ENCODE measurements at regions not wholly inside any gene's neighbourhood (a gene's known extent, or its start where the extent isn't known, plus 50 kb on each side); places are given as distances from the start of the nearest gene placed in this dataset.

GRCh38 chr7:153627323-153627722, 424.9 kb upstream of the DPP6 start (continued):
- no peak for TF ChIP-seq ZNF426 (tag by site-specific recombination; IDR thresholded peaks at IDR 0.05)
- no peak for TF ChIP-seq ZNF184 (tag by site-specific recombination; IDR thresholded peaks at IDR 0.05)
- TF ChIP-seq ZNF239 (tag by site-specific recombination; IDR thresholded peaks at IDR 0.05): no peak
- TF ChIP-seq ZNF677 (tag by site-specific recombination; IDR thresholded peaks at IDR 0.05): no peak
- no peak for TF ChIP-seq ZNF529 (tag by site-specific recombination; IDR thresholded peaks at IDR 0.05; ENCODE audit: insufficient replicate concordance)
- TF ChIP-seq, protein P1, sequence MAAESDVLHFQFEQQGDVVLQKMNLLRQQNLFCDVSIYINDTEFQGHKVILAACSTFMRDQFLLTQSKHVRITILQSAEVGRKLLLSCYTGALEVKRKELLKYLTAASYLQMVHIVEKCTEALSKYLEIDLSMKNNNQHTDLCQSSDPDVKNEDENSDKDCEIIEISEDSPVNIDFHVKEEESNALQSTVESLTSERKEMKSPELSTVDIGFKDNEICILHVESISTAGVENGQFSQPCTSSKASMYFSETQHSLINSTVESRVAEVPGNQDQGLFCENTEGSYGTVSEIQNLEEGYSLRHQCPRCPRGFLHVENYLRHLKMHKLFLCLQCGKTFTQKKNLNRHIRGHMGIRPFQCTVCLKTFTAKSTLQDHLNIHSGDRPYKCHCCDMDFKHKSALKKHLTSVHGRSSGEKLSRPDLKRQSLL (tag by site-specific recombination; IDR thresholded peaks at IDR 0.05): no peak
- TF ChIP-seq ZNF16 (tag by site-specific recombination; IDR thresholded peaks at IDR 0.05; ENCODE audit: low read depth): no peak
- TF ChIP-seq ZNF366 (tag by site-specific recombination; conservative IDR thresholded peaks at IDR 0.05): no peak
- no peak for TF ChIP-seq ZNF138 (tag by site-specific recombination; IDR thresholded peaks at IDR 0.05; ENCODE audit: borderline replicate concordance)
- no peak for TF ChIP-seq ZNF776 (tag by site-specific recombination; IDR thresholded peaks at IDR 0.05; ENCODE audit: borderline replicate concordance)
- no peak for TF ChIP-seq GLIS1 (tag by site-specific recombination; IDR thresholded peaks at IDR 0.05)
- TF ChIP-seq ZNF585B (tag by site-specific recombination; IDR thresholded peaks at IDR 0.05): no peak

GRCh38 chr7:153628406-153628805, 423.8 kb upstream of the DPP6 start:
- Histone ChIP-seq H3K27ac (ENCODE audit: extremely low read depth, low read depth, low read length) (no peak overlapping the region), H3K36me3 (ENCODE audit: control insufficient read depth in 2 of 2, insufficient read depth in 1 of 2, low read length in 2 of 2) (no peaks in the 10 kb centered on the region), H3K4me1 (ENCODE audit: control insufficient read depth, insufficient read depth, low read length) (no peaks in the 10 kb centered on the region), H3K9me3 (ENCODE audit: control insufficient read depth, insufficient read depth, low read depth, low read length) (no peaks in the 10 kb centered on the region), H3K4me3 (ENCODE audit: low read depth, low read length) (no peak overlapping the region)
- POLR2A ChIA-PET: no interaction called here
- CTCF ChIA-PET: no interaction called here
- no peak for TF ChIP-seq MEIS1 (CRISPR knock-in tag; IDR thresholded peaks at IDR 0.05; ENCODE audit: borderline replicate concordance)
- no peak for TF ChIP-seq ZNF76 (tag by site-specific recombination; IDR thresholded peaks at IDR 0.05; ENCODE audit: borderline replicate concordance, low read depth)
- TF ChIP-seq, protein P2, sequence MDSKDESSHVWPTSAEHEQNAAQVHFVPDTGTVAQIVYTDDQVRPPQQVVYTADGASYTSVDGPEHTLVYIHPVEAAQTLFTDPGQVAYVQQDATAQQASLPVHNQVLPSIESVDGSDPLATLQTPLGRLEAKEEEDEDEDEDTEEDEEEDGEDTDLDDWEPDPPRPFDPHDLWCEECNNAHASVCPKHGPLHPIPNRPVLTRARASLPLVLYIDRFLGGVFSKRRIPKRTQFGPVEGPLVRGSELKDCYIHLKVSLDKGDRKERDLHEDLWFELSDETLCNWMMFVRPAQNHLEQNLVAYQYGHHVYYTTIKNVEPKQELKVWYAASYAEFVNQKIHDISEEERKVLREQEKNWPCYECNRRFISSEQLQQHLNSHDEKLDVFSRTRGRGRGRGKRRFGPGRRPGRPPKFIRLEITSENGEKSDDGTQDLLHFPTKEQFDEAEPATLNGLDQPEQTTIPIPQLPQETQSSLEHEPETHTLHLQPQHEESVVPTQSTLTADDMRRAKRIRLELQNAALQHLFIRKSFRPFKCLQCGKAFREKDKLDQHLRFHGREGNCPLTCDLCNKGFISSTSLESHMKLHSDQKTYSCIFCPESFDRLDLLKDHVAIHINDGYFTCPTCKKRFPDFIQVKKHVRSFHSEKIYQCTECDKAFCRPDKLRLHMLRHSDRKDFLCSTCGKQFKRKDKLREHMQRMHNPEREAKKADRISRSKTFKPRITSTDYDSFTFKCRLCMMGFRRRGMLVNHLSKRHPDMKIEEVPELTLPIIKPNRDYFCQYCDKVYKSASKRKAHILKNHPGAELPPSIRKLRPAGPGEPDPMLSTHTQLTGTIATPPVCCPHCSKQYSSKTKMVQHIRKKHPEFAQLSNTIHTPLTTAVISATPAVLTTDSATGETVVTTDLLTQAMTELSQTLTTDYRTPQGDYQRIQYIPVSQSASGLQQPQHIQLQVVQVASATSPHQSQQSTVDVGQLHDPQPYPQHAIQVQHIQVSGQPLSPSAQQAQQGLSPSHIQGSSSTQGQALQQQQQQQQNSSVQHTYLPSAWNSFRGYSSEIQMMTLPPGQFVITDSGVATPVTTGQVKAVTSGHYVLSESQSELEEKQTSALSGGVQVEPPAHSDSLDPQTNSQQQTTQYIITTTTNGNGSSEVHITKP (tag by site-specific recombination; IDR thresholded peaks at IDR 0.05): no peak
- no peak for TF ChIP-seq ZNF785 (tag by site-specific recombination; IDR thresholded peaks at IDR 0.05)
- TF ChIP-seq ZNF791 (tag by site-specific recombination; IDR thresholded peaks at IDR 0.05): no peak
- TF ChIP-seq ZNF626 (tag by site-specific recombination; IDR thresholded peaks at IDR 0.05): no peak
- no peak for TF ChIP-seq ZNF362 (tag by site-specific recombination; IDR thresholded peaks at IDR 0.05)
- TF ChIP-seq ZNF521 (tag by site-specific recombination; IDR thresholded peaks at IDR 0.05): no peak
- no peak for TF ChIP-seq PRDM6 (tag by site-specific recombination; IDR thresholded peaks at IDR 0.05)
- no peak for TF ChIP-seq ZIC2 (tag by site-specific recombination; IDR thresholded peaks at IDR 0.05)
- no peak for TF ChIP-seq ZNF658 (tag by site-specific recombination; IDR thresholded peaks at IDR 0.05)
- no peak for TF ChIP-seq HIC1 (tag by site-specific recombination; IDR thresholded peaks at IDR 0.05)
- no peak for TF ChIP-seq ZNF48 (tag by site-specific recombination; IDR thresholded peaks at IDR 0.05)
- no peak for TF ChIP-seq ZNF548 (tag by site-specific recombination; IDR thresholded peaks at IDR 0.05)
- TF ChIP-seq ZNF114 (tag by site-specific recombination; IDR thresholded peaks at IDR 0.05): no peak
- TF ChIP-seq, protein P3, sequence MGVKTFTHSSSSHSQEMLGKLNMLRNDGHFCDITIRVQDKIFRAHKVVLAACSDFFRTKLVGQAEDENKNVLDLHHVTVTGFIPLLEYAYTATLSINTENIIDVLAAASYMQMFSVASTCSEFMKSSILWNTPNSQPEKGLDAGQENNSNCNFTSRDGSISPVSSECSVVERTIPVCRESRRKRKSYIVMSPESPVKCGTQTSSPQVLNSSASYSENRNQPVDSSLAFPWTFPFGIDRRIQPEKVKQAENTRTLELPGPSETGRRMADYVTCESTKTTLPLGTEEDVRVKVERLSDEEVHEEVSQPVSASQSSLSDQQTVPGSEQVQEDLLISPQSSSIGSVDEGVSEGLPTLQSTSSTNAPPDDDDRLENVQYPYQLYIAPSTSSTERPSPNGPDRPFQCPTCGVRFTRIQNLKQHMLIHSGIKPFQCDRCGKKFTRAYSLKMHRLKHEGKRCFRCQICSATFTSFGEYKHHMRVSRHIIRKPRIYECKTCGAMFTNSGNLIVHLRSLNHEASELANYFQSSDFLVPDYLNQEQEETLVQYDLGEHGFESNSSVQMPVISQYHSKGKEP (tag by site-specific recombination; IDR thresholded peaks at IDR 0.05): no peak
